Karpas-422 (cell line): ENCODE measurements at regions not wholly inside any gene's neighbourhood (a gene's known extent, or its start where the extent isn't known, plus 50 kb on each side); places are given as distances from the start of the nearest gene placed in this dataset.

Experiments
- DNase-seq: peaks from one replicate; pipeline ENCODE4 v3.0.0-alpha.2; 2015
- H2AFZ ChIP-seq: fragments of 200-600 bp; sonication (generic); 2 replicates; pipeline ENCODE4 v1.6.1; 2014; ENCODE audit warnings: antibody characterized with exemption, low read length, mixed read lengths
- H3K27ac ChIP-seq: fragments of 200-600 bp; sonication (generic); 2 replicates; pipeline ENCODE4 v1.5.1; 2014; ENCODE audit warnings: mild to moderate bottlenecking, low read length, moderate library complexity
- H3K27me3 ChIP-seq: fragments of 200-600 bp; sonication (generic); 2 replicates; pipeline ENCODE4 v1.6.1; 2014; ENCODE audit warnings: low read length, mixed read lengths
- H3K36me3 ChIP-seq: fragments of 200-600 bp; sonication (generic); 2 replicates; pipeline ENCODE4 v1.6.1; 2014; ENCODE audit warnings: low read length, mixed read lengths; ENCODE audit not compliant: insufficient read depth
- H3K4me1 ChIP-seq: fragments of 200-600 bp; sonication (generic); 2 replicates; pipeline ENCODE4 v1.6.1; 2014; ENCODE audit warnings: mild to moderate bottlenecking, low read length, mixed read lengths
- H3K4me2 ChIP-seq: fragments of 200-600 bp; sonication (generic); 2 replicates; pipeline ENCODE4 v1.6.1; 2014; ENCODE audit warnings: low read length, low read depth, mild to moderate bottlenecking; ENCODE audit not compliant: poor library complexity, severe bottlenecking
- H3K4me3 ChIP-seq: fragments of 200-600 bp; sonication (generic); 2 replicates; pipeline ENCODE4 v1.5.1; 2014; ENCODE audit warnings: mild to moderate bottlenecking, antibody characterized with exemption, low read length, mixed read lengths
- H3K79me2 ChIP-seq: fragments of 200-600 bp; sonication (generic); 2 replicates; pipeline ENCODE4 v1.6.1; 2014; ENCODE audit warnings: mild to moderate bottlenecking, low read length, mixed read lengths
- H3K9ac ChIP-seq: fragments of 200-600 bp; sonication (generic); 2 replicates; pipeline ENCODE4 v1.6.0; 2014; ENCODE audit warnings: low read length
- H3K9me2 ChIP-seq: fragments of 200-600 bp; sonication (generic), shearing (Covaris generic); replicated peaks from 2 replicates; pipeline ENCODE4 v1.6.0; 2014; ENCODE audit warnings: mild to moderate bottlenecking, low read length, moderate library complexity; ENCODE audit not compliant: insufficient read depth
- H3K9me3 ChIP-seq: fragments of 300-700, 200-600 bp; sonication (generic); 2 replicates; pipeline ENCODE4 v1.6.1; 2014; ENCODE audit warnings: low read length, mixed read lengths
- H4K20me1 ChIP-seq: fragments of 200-600 bp; sonication (generic); 2 replicates; pipeline ENCODE4 v1.6.1; 2014; ENCODE audit warnings: mild to moderate bottlenecking, antibody characterized with exemption, low read length, low read depth; ENCODE audit not compliant: insufficient read depth

DNA sequence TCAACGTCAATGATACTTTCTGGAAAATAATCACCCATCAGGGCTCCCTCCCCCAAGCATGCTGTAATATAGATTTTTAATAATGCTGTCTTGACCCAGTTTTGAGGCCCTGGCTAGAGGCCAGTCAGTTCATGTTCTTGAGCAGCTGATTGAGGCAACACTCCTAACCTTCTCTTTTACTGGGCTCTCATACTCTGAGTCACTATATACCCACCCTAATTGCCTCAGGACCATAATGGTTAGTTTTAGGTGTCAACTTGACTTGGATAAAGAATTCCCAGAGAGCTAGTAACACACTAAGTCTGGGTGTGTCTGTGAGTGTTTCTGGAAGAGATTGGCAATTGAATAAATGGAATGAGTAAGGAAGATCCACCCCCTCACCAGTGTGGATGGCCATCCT is 527.0 kb upstream of the ATP2B1 start:
- Histone ChIP-seq H2AFZ (no peak overlapping the region), H3K9ac (no peak overlapping the region), H3K4me1 (no peaks in the 10 kb centered on the region), H4K20me1 (no peaks in the 10 kb centered on the region), H3K27me3 (no peaks in the 10 kb centered on the region), H3K36me3 (no peaks in the 10 kb centered on the region), H3K4me3 (no peak overlapping the region), H3K4me2 (no peak overlapping the region), H3K27ac (no peak overlapping the region), H3K9me3 (peaks cover 12% of the 10 kb centered on the region; the same call in 1 of the 2 replicates), H3K79me2 (no peaks in the 10 kb centered on the region), H3K9me2 (no peaks in the 10 kb centered on the region)
- no peak for DNase-seq

- H3K9me2 ChIP-seq: no peaks in the 10 kb centered on the region
- H3K79me2 ChIP-seq: no peaks in the 10 kb centered on the region
- H3K4me3 ChIP-seq: no peak overlapping the region
- H2AFZ ChIP-seq: no peak overlapping the region
- no peak overlapping the region for H3K4me2 ChIP-seq
- DNase-seq: no peak
- no peak overlapping the region for H3K27ac ChIP-seq
- no peaks in the 10 kb centered on the region for H4K20me1 ChIP-seq
- H3K36me3 ChIP-seq: no peaks in the 10 kb centered on the region
- no peaks in the 10 kb centered on the region for H3K27me3 ChIP-seq
- peaks cover 11% of the 10 kb centered on the region for H3K9me3 ChIP-seq
- no peaks in the 10 kb centered on the region for H3K4me1 ChIP-seq
- H3K9ac ChIP-seq: no peak overlapping the region
These were observed 525.8 kb upstream of the ATP2B1 start for GRCh38 chr12:90234472-90234871.

GRCh38 chr12:90233168-90234100 is 524.8 kb upstream of the ATP2B1 start:
- H3K36me3 ChIP-seq: no peaks in the 10 kb centered on the region
- H2AFZ ChIP-seq: no peak overlapping the region
- no peaks in the 10 kb centered on the region for H3K79me2 ChIP-seq
- no peaks in the 10 kb centered on the region for H3K4me1 ChIP-seq
- peaks cover 4% of the 10 kb centered on the region for H3K9me3 ChIP-seq
- no peak overlapping the region for H3K4me2 ChIP-seq
- H3K9ac ChIP-seq: no peak overlapping the region
- H3K27me3 ChIP-seq: no peaks in the 10 kb centered on the region
- no peaks in the 10 kb centered on the region for H3K9me2 ChIP-seq
- DNase-seq: no peak
- no peak overlapping the region for H3K27ac ChIP-seq
- no peak overlapping the region for H3K4me3 ChIP-seq
- no peaks in the 10 kb centered on the region for H4K20me1 ChIP-seq

DNA sequence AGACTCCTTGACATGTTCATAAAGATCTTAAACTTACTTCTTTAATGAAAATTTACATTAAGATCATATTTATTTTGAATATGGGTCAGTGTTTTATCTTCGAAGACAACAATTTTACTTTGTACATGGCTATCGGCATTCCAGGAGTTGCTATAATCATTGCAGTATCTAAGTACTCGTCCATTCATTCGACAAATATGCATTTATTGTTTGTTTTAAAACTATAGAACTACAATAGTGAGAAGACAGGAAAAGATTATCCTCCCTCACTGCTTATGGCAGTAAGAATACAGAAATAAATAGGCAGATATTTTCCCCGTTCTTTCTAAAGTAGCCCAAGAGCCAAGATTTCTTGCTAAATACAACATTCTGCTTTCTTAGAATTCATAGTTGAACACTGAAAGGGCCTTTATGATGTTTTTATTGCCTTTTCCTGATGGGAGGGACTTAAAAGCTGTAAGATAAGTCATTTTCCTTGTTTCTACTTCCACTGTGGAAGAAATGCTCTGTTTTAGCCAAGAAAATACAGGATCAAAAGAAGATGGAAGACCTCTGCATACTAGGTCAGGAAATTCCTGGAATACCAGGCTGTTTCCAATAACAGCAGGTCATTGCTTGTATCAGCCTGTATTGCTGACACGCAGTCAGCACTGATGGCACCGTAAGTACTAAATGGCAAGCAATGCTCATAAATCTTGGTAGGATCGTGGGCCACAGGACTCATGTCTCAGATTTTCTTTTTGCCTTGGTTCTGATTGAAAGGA is 521.0 kb upstream of the ATP2B1 start:
- Histone ChIP-seq H2AFZ (no peak overlapping the region), H3K27me3 (no peaks in the 10 kb centered on the region), H3K27ac (no peak overlapping the region), H3K9me3 (peaks cover 4% of the 10 kb centered on the region), H3K36me3 (no peaks in the 10 kb centered on the region), H3K4me2 (no peak overlapping the region), H3K9ac (no peak overlapping the region), H3K4me3 (no peak overlapping the region), H3K4me1 (no peaks in the 10 kb centered on the region), H3K79me2 (no peaks in the 10 kb centered on the region), H3K9me2 (no peaks in the 10 kb centered on the region), H4K20me1 (no peaks in the 10 kb centered on the region)
- no peak for DNase-seq

- no peaks in the 10 kb centered on the region for H3K79me2 ChIP-seq
- H3K4me2 ChIP-seq: no peak overlapping the region
- no peak for DNase-seq
- H3K36me3 ChIP-seq: no peaks in the 10 kb centered on the region
- no peaks in the 10 kb centered on the region for H3K27me3 ChIP-seq
- no peak overlapping the region for H3K27ac ChIP-seq
- H3K4me1 ChIP-seq: no peaks in the 10 kb centered on the region
- no peaks in the 10 kb centered on the region; the same call in 1 of the 2 replicates for H3K9me3 ChIP-seq
- no peak overlapping the region for H3K9ac ChIP-seq
- no peak overlapping the region for H2AFZ ChIP-seq
- H4K20me1 ChIP-seq: no peaks in the 10 kb centered on the region
- no peak overlapping the region for H3K4me3 ChIP-seq
- H3K9me2 ChIP-seq: no peaks in the 10 kb centered on the region
These were observed 517.6 kb upstream of the ATP2B1 start for GRCh38 chr12:90226211-90226610.

- H4K20me1 ChIP-seq: no peaks in the 10 kb centered on the region
- H3K79me2 ChIP-seq: no peaks in the 10 kb centered on the region
- H3K9ac ChIP-seq: no peak overlapping the region
- H3K4me1 ChIP-seq: no peaks in the 10 kb centered on the region
- H2AFZ ChIP-seq: no peak overlapping the region
- H3K27ac ChIP-seq: no peak overlapping the region
- no peaks in the 10 kb centered on the region for H3K36me3 ChIP-seq
- no peaks in the 10 kb centered on the region; the same call in 1 of the 2 replicates for H3K9me3 ChIP-seq
- no peak overlapping the region for H3K4me2 ChIP-seq
- H3K4me3 ChIP-seq: no peak overlapping the region
- no peaks in the 10 kb centered on the region for H3K9me2 ChIP-seq
- no peak for DNase-seq
- no peaks in the 10 kb centered on the region for H3K27me3 ChIP-seq
These were observed 508.2 kb upstream of the ATP2B1 start for GRCh38 chr12:90216815-90217214.

DNA sequence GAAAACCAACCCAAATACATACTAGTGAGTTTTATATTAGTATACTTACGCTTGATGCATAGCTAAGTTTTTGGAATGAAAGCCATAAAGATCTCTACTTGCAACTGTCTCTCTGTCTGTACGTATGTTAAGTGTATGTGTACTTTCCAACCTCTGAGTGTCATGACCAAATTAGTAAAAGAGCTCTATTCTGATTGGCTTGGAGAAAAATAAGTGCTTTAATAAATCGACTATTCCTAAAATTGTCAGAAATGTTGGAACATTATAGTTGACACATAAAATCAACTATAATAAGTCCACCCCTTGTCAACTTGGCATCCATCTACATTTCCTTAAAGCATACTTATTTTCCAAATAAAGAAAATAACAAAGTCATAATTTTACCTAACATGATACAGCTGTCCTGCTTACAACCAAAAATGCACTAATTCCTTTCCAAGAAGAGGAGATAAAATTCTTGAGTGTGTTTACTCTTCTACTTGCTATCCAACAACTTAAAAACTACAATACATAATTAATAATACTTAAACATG is 507.4 kb upstream of the ATP2B1 start:
- H3K79me2 ChIP-seq: no peaks in the 10 kb centered on the region
- no peaks in the 10 kb centered on the region for H3K36me3 ChIP-seq
- H3K4me3 ChIP-seq: no peak overlapping the region
- H2AFZ ChIP-seq: no peak overlapping the region
- no peak for DNase-seq
- H3K9me2 ChIP-seq: no peaks in the 10 kb centered on the region
- H3K4me2 ChIP-seq: no peak overlapping the region
- H3K27me3 ChIP-seq: no peaks in the 10 kb centered on the region
- no peak overlapping the region for H3K9ac ChIP-seq
- no peaks in the 10 kb centered on the region for H3K4me1 ChIP-seq
- H4K20me1 ChIP-seq: no peaks in the 10 kb centered on the region
- H3K27ac ChIP-seq: no peak overlapping the region
- H3K9me3 ChIP-seq: no peaks in the 10 kb centered on the region; the same call in 1 of the 2 replicates

GRCh38 chr12:90211017-90211416 is 502.4 kb upstream of the ATP2B1 start:
- H2AFZ ChIP-seq: no peak overlapping the region
- no peaks in the 10 kb centered on the region for H3K9me2 ChIP-seq
- H3K27me3 ChIP-seq: no peaks in the 10 kb centered on the region
- no peak for DNase-seq
- H3K9ac ChIP-seq: no peak overlapping the region
- H4K20me1 ChIP-seq: no peaks in the 10 kb centered on the region
- H3K9me3 ChIP-seq: no peaks in the 10 kb centered on the region; the same call in 1 of the 2 replicates
- H3K4me1 ChIP-seq: no peaks in the 10 kb centered on the region
- no peaks in the 10 kb centered on the region for H3K36me3 ChIP-seq
- no peaks in the 10 kb centered on the region for H3K79me2 ChIP-seq
- H3K4me2 ChIP-seq: no peak overlapping the region
- H3K4me3 ChIP-seq: no peak overlapping the region
- no peak overlapping the region for H3K27ac ChIP-seq
